ENCODE measurements at regions not wholly inside any gene's neighbourhood (a gene's known extent, or its start where the extent isn't known, plus 50 kb on each side); places are given as distances from the start of the nearest gene placed in this dataset.

DNA sequence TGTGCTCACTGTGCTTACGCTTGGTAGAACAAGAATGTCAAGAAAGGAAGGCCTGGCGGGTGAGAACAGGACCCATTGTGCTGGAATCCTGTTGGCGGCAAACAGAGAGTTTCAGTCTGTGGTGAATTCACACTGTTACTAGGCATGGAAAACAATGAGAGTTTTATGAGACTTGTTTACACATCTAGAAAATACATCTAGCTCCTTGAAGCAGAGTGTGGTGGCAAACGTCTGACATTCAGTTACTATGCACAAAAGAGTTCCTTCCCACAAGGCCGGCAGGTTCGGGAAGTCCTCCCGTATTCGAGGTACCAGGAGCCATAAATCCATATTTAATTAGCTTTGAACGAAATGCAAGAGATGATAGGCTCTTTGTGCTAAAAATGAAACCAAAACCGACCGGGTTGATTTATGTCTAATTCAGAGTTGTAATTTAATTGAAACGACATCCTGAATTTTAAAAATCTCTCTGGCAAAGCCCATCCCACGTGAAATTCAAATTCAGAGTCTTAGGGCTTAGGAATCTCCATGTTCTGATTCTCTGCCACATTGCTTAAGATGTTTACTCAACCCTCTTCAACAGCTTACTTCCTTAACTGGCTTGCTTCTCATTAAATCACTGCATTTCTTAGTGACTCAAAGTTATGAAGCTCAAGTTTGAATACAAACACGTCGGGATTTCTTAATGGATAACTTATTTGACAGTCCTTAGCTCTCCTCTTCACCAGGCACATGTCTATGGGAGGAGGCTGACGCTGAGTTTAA is 299.9 kb upstream of the PITRM1 start:
- DNase-seq (ENCODE audit: extremely low read depth, low read depth) = no peak
- TF ChIP-seq, protein P1, sequence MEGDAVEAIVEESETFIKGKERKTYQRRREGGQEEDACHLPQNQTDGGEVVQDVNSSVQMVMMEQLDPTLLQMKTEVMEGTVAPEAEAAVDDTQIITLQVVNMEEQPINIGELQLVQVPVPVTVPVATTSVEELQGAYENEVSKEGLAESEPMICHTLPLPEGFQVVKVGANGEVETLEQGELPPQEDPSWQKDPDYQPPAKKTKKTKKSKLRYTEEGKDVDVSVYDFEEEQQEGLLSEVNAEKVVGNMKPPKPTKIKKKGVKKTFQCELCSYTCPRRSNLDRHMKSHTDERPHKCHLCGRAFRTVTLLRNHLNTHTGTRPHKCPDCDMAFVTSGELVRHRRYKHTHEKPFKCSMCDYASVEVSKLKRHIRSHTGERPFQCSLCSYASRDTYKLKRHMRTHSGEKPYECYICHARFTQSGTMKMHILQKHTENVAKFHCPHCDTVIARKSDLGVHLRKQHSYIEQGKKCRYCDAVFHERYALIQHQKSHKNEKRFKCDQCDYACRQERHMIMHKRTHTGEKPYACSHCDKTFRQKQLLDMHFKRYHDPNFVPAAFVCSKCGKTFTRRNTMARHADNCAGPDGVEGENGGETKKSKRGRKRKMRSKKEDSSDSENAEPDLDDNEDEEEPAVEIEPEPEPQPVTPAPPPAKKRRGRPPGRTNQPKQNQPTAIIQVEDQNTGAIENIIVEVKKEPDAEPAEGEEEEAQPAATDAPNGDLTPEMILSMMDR (IDR thresholded peaks at IDR 0.05; ENCODE audit: low read depth, low read length) = no peak

DNA sequence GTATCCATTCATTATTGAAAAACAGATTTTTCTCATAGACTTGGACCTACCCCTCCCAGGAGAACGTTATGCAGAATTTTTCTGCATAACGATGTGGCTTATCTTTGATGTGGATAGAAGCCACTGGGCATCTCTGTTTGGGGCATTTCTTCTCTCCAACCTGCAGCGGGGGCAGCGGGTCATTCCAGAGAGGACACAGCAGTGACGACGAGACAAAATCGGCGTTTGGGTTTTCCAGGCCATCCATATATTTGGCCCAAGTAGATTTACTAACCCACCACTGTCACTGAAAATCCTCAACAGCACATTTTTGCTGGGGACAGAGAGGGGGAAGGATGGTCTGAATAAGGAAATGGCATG is 299.3 kb upstream of the PITRM1 start:
- TF ChIP-seq, protein P1 (IDR thresholded peaks at IDR 0.05; ENCODE audit: low read depth, low read length) = no peak
- no peak for DNase-seq (ENCODE audit: extremely low read depth, low read depth)

DNA sequence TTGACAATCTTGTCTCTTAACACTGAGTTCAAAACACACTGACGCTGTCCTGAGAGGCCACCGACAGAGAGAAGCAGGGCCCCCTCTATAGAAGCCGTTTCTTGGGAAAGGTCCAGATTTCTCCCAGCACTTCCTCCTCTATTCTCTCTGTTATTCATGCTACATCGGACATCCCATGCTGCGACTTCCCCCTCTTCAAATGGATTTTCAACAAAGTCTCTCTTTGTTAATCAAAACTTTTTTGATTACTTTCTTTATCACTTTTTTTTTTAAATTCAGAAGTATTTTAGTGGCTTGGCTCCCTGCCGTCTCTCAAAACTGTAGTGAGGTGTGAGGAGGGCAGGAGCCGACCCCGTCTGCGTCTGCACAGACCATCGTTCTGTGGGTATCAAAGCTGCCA is 298.9 kb upstream of the PITRM1 start:
- TF ChIP-seq, protein P1 (IDR thresholded peaks at IDR 0.05; ENCODE audit: low read depth, low read length) = no peak
- no peak for DNase-seq (ENCODE audit: extremely low read depth, low read depth)

DNA sequence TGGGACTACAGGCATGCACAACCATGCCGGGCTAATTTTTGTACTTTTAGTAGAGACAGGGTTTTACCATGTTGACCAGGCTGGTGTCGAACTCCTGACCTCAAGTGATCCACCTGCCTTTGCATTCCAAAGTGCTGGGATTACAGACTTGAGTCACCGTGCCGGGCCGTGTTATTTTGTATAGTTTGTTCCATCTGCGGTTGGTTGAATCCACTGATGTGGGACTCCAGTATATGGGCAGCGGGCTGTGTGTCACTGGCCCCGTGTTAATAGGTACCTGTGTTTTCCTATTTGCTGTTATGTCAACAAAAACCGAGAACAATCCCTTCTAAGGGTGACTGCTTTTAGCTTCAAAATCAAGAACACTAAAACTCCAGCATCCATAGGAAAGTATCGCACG is 297.6 kb upstream of the PITRM1 start:
- TF ChIP-seq, protein P1 (IDR thresholded peaks at IDR 0.05; ENCODE audit: low read depth, low read length) = no peak
- DNase-seq (ENCODE audit: extremely low read depth, low read depth) = no peak

DNA sequence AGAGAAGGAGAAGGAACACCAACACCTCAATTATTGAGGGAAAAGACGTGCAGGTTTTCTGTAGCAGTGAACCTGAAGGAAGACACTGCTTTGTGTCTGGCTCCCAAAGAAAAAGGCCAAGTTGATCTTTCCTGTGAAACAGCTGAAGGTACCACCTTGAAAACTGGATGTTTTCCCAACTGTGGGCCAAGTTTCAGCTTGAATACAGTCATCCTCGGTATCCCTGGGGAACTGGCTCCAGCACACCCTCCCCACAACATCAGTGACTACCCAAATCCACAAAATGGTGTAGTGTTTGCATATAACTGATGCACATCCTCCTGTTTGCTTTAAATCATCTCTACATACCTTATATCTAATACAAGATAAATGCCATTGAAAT is 297.0 kb upstream of the PITRM1 start:
- no peak for DNase-seq (ENCODE audit: extremely low read depth, low read depth)
- TF ChIP-seq, protein P1 (IDR thresholded peaks at IDR 0.05; ENCODE audit: low read depth, low read length) = no peak

DNA sequence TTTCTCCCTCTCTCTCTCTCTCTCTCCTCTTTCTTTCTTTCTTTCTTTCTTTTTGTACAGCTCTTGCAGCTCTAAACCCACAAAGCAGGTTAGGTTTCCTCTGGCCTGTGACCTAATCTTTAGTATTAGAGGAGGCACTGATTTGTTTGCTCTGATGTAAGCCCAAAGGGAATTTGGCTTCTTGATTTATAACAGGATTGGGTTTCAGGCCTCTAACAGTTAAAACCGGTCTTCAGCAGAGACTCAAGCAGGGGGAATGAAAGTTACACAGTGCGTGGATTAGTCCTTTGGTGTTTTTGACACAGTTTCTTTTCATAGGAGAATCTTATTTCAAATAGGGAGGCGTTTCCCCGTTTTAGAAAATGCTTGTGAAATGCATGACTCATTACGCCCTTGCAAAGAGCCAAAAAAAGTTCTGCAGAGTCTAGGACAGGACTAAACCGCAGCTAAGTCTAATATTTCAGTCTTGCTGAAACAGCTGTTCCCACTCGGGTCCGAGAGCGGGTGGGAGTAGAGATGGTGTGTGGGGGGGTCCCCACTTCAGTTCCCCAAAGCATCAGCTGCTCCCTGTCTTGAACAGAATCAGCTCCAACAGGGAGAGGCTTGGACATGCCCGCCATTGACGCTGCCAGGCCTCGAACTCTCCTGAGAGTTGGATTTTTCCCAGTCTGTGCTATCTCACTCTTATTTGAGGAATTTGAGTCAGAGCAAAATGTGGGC is 296.5 kb upstream of the PITRM1 start:
- TF ChIP-seq, protein P1 (IDR thresholded peaks at IDR 0.05; ENCODE audit: low read depth, low read length) = no peak
- DNase-seq (ENCODE audit: extremely low read depth, low read depth) = peak; percentile 96
